ENCODE measurements at regions not wholly inside any gene's neighbourhood (a gene's known extent, or its start where the extent isn't known, plus 50 kb on each side); places are given as distances from the start of the nearest gene placed in this dataset.

GRCh38 chr10:24133835-24134234 lies 75.1 kb upstream of the KIAA1217 start (continued):
- TF ChIP-seq ZBTB33 (IDR thresholded peaks at IDR 0.05; ENCODE audit: extremely low read depth, insufficient replicate concordance, low read length), result no peak

- no peaks in the 10 kb centered on the region for H3K36me3 ChIP-seq (ENCODE audit: control insufficient read depth in 1 of 2, insufficient read depth in 2 of 2, low read length in 2 of 2)
- H3K9me2 ChIP-seq (ENCODE audit: insufficient read depth), result no peaks in the 10 kb centered on the region
- H3K79me2 ChIP-seq (ENCODE audit: insufficient read depth, low read length), result no peaks in the 10 kb centered on the region
- ChIA-PET POLR2A (no interaction called here), CTCF (no interaction called here), RAD21 (ENCODE audit: low non-redundant PET in 1 of 2, low total read pairs in 2 of 2, uncharacterized antibody in 2 of 2, unreplicated experiment in 2 of 2) (no interaction called here)
- TF ChIP-seq TCF7L2 (IDR thresholded peaks at IDR 0.05; ENCODE audit: borderline replicate concordance, extremely low read depth, insufficient read depth, insufficient read length) (no peak), POLR2AphosphoS5 (IDR thresholded peaks at IDR 0.05; ENCODE audit: low read depth, low read length) (no peak), SP1 (IDR thresholded peaks at IDR 0.05; ENCODE audit: low read depth) (no peak), SRF (IDR thresholded peaks at IDR 0.05; ENCODE audit: low read depth) (no peak), POLR2A (IDR thresholded peaks at IDR 0.05; ENCODE audit: borderline replicate concordance, extremely low read depth, insufficient read depth, insufficient read length) (no peak), EZH2phosphoT487 (IDR thresholded peaks at IDR 0.05; ENCODE audit: borderline replicate concordance) (no peak), ZBTB33 (IDR thresholded peaks at IDR 0.05; ENCODE audit: extremely low read depth, insufficient replicate concordance, low read length) (no peak), EGR1 (IDR thresholded peaks at IDR 0.05; ENCODE audit: low read depth) (no peak), CBX3 (IDR thresholded peaks at IDR 0.05; ENCODE audit: low read depth) (no peak), ZNF274 (IDR thresholded peaks at IDR 0.05; ENCODE audit: low read depth, low read length) (no peak), CTCF (IDR thresholded peaks at IDR 0.05 in 2 of 3, conservative IDR thresholded peaks at IDR 0.05 in 1 of 3; ENCODE audit: borderline replicate concordance in 1 of 3, insufficient read depth in 1 of 3, low read depth in 2 of 3, low read length in 2 of 3) (no peak), JUND (IDR thresholded peaks at IDR 0.05) (no peak), ELF1 (IDR thresholded peaks at IDR 0.05; ENCODE audit: borderline replicate concordance, low read depth) (no peak)
- H3K27me3 ChIP-seq (ENCODE audit: insufficient read depth, low read length), result no peaks in the 10 kb centered on the region
- H3K9me3 ChIP-seq (ENCODE audit: control insufficient read depth in 1 of 2, insufficient read depth in 1 of 2, low read depth in 1 of 2, low read length in 2 of 2), result no peaks in the 10 kb centered on the region; a peak in 1 of 4 replicates
- no peak overlapping the region for H3K27ac ChIP-seq (ENCODE audit: low read depth, low read length)
- DNase-seq (ENCODE audit: low read depth, low spot score) (no peak), ATAC-seq (no peak)
- H3K4me2 ChIP-seq (ENCODE audit: low read length), result no peak overlapping the region
- no peak overlapping the region for H3K4me3 ChIP-seq (replicated peaks in 1 of 2; ENCODE audit: low read depth in 1 of 2, low read length in 2 of 2)
- H3K9ac ChIP-seq (ENCODE audit: low read length), result no peak overlapping the region
- H2AFZ ChIP-seq (ENCODE audit: low read depth, low read length, poor library complexity, severe bottlenecking), result no peak overlapping the region
- H4K20me1 ChIP-seq (ENCODE audit: insufficient read depth), result no peaks in the 10 kb centered on the region
- BruUV-seq (replicated peaks), result no TSS peak
- no peaks in the 10 kb centered on the region for H3K4me1 ChIP-seq (ENCODE audit: control insufficient read depth in 1 of 2, insufficient read depth in 2 of 2, low read length in 2 of 2)
- intact Hi-C loops (cut with micrococcal nuclease), result no loop called here
Observed at GRCh38 chr10:24136070-24136469, 72.9 kb upstream of the KIAA1217 start.
